Adrenal gland (tissue), 5 donors: ENCODE measurements at regions not wholly inside any gene's neighbourhood (a gene's known extent, or its start where the extent isn't known, plus 50 kb on each side); places are given as distances from the start of the nearest gene placed in this dataset.

Source experiments
- POLR2A ChIP-seq, 2 donors: fragments of 450-650 bp; IDR thresholded peaks; one replicate each; pipeline ENCODE4 v1.6.1; 2017; ENCODE audit warnings: antibody characterized with exemption in 2 of 2, mild to moderate bottlenecking in 2 of 2, moderate library complexity in 1 of 2
- TF ChIP-seq, protein P1 (sequence below), 6 experiments: fragments of 450-650 bp in 4 of 6; fragments of 200-600 bp in 2 of 6; sonication (generic) in 1 of 6; IDR thresholded peaks; 1 replicate in 5 of 6; 2 replicates in 1 of 6; pipeline versions ENCODE4 v1.5.1 to v1.8.0; 2016 to 2021; ENCODE audit warnings: antibody characterized with exemption in 6 of 6, mild to moderate bottlenecking in 2 of 6, moderate library complexity in 1 of 6
- donor health status: DM: no; HTN: no; CAD: no.

DNA sequence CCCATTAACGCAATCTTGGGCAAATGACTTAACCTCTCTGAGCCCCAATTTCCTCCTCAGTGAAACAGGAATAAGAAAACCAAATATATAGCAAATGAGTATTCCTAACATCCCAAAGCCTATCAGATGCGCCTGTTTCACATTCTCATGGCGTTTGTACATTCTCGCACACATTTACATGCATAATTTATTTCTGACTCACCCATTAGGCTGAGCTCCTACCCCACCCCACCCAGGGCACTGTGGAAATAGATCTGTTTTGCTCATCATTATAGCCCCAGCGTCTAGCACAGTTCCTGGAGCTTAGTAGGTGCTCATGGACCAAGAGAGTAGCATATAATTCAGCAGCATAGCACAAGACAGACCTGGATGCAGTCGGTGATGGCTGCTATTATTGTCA lies 146.1 kb upstream of the VANGL1 start:
- TF ChIP-seq, protein P1, sequence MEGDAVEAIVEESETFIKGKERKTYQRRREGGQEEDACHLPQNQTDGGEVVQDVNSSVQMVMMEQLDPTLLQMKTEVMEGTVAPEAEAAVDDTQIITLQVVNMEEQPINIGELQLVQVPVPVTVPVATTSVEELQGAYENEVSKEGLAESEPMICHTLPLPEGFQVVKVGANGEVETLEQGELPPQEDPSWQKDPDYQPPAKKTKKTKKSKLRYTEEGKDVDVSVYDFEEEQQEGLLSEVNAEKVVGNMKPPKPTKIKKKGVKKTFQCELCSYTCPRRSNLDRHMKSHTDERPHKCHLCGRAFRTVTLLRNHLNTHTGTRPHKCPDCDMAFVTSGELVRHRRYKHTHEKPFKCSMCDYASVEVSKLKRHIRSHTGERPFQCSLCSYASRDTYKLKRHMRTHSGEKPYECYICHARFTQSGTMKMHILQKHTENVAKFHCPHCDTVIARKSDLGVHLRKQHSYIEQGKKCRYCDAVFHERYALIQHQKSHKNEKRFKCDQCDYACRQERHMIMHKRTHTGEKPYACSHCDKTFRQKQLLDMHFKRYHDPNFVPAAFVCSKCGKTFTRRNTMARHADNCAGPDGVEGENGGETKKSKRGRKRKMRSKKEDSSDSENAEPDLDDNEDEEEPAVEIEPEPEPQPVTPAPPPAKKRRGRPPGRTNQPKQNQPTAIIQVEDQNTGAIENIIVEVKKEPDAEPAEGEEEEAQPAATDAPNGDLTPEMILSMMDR (IDR thresholded peaks at IDR 0.05), result no peak
- no peak for TF ChIP-seq POLR2A (IDR thresholded peaks at IDR 0.05)
